Mammary epithelial cell (primary cell): ENCODE measurements at regions not wholly inside any gene's neighbourhood (a gene's known extent, or its start where the extent isn't known, plus 50 kb on each side); places are given as distances from the start of the nearest gene placed in this dataset.

Experiments used
- EZH2 ChIP-seq: IDR thresholded peaks from 2 replicates; pipeline ENCODE4 v1.6.1; 2012; ENCODE audit warnings: low read length, inconsistent platforms, borderline replicate concordance
- TF ChIP-seq, protein P1 (sequence below), 2 donors: IDR thresholded peaks in 1 of 2; conservative IDR thresholded peaks in 1 of 2; 2 replicates each; pipeline ENCODE4 v1.5.1; 2011 to 2012; ENCODE audit warnings: inconsistent platforms in 2 of 2, low read length in 2 of 2, mild to moderate bottlenecking in 2 of 2, control low read depth in 1 of 2, low read depth in 1 of 2; ENCODE audit not compliant: insufficient read depth in 1 of 2; ENCODE audit errors: extremely low read depth in 1 of 2

DNA sequence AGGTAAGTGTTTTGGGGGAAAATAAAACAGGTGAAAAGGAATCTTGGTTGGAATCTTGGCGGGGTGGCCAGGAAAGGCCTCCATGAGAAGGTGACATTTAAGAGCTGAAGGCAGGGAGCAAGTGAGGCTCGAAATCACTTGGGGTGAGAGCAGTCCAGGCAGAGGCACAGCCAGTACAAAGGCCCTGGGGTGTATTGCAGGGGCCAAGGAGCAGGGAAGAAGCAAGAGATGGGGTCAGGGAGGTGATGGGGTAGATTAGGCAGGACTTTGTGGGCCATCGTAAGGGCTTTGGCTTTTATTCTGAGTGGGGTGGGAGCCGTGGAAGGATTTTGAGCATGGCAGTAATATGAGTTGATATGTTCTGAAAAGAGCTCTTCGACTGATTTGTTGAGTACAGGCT lies 551.1 kb downstream of the MN1 start:
- TF ChIP-seq, protein P1, sequence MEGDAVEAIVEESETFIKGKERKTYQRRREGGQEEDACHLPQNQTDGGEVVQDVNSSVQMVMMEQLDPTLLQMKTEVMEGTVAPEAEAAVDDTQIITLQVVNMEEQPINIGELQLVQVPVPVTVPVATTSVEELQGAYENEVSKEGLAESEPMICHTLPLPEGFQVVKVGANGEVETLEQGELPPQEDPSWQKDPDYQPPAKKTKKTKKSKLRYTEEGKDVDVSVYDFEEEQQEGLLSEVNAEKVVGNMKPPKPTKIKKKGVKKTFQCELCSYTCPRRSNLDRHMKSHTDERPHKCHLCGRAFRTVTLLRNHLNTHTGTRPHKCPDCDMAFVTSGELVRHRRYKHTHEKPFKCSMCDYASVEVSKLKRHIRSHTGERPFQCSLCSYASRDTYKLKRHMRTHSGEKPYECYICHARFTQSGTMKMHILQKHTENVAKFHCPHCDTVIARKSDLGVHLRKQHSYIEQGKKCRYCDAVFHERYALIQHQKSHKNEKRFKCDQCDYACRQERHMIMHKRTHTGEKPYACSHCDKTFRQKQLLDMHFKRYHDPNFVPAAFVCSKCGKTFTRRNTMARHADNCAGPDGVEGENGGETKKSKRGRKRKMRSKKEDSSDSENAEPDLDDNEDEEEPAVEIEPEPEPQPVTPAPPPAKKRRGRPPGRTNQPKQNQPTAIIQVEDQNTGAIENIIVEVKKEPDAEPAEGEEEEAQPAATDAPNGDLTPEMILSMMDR (conservative IDR thresholded peaks at IDR 0.05 in 1 of 2, IDR thresholded peaks at IDR 0.05 in 1 of 2; ENCODE audit: extremely low read depth in 1 of 2, insufficient read depth in 1 of 2, low read depth in 1 of 2, low read length in 2 of 2) = no peak
- TF ChIP-seq EZH2 = no peak
